HEK293T (cell line): ENCODE measurements at regions not wholly inside any gene's neighbourhood (a gene's known extent, or its start where the extent isn't known, plus 50 kb on each side); places are given as distances from the start of the nearest gene placed in this dataset.

Experiments used
- ARNT ChIP-seq: fragments of 450-650 bp; IDR thresholded peaks from 2 replicates; pipeline ENCODE4 v1.6.1; 2017; ENCODE audit warnings: mild to moderate bottlenecking
- BHLHE40 ChIP-seq: fragments of 450-650 bp; IDR thresholded peaks from 2 replicates; pipeline ENCODE4 v1.6.1; 2016; ENCODE audit warnings: mild to moderate bottlenecking, moderate library complexity, borderline replicate concordance
- ELF4 ChIP-seq: fragments of 450-650 bp; IDR thresholded peaks from 2 replicates; pipeline ENCODE4 v1.6.1; 2017; ENCODE audit warnings: antibody characterized with exemption
- FOXA1 ChIP-seq: fragments of 450-650 bp; IDR thresholded peaks from 2 replicates; pipeline ENCODE4 v1.6.1; 2016; ENCODE audit warnings: mild to moderate bottlenecking
- FOXM1 ChIP-seq: fragments of 450-650 bp; IDR thresholded peaks from 2 replicates; pipeline ENCODE4 v1.6.1; 2017; ENCODE audit warnings: mild to moderate bottlenecking, borderline replicate concordance
- HDGF ChIP-seq: fragments of 450-650 bp; IDR thresholded peaks from 2 replicates; pipeline ENCODE4 v1.6.1; 2017; ENCODE audit warnings: antibody characterized with exemption, borderline replicate concordance
- L3MBTL2 ChIP-seq: fragments of 450-650 bp; conservative IDR thresholded peaks from 2 replicates; pipeline ENCODE4 v1.6.1; 2016; ENCODE audit warnings: mild to moderate bottlenecking
- LEF1 ChIP-seq: fragments of 450-650 bp; IDR thresholded peaks from 2 replicates; pipeline ENCODE4 v1.6.1; 2017; ENCODE audit warnings: mild to moderate bottlenecking, borderline replicate concordance
- SP1 ChIP-seq: fragments of 450-650 bp; IDR thresholded peaks from 2 replicates; pipeline ENCODE4 v1.6.1; 2017
- TARDBP ChIP-seq: fragments of 450-650 bp; IDR thresholded peaks from 2 replicates; pipeline ENCODE4 v1.6.1; 2016
- ZNF384 ChIP-seq: fragments of 450-650 bp; IDR thresholded peaks from 2 replicates; pipeline ENCODE4 v1.6.1; 2016

DNA sequence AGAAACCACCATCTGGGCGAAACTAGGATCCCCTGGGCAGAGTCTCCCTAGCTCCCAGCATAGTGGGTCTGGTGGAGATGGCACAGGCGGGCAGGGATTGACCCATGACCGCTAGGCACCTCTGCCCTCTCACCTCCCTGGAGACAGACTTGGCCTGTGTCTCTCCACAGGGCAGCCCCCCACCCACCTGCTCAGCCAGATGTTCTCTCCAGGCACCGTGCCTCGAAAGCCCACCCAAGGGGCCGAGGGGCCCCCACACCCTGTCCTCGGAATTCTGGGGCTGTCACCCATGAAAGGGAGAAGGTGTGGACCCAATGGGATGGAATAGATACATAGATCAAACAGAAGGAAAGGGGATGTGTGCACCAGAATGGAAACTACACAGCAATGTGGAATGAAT, 229.1 kb upstream of the RTL1 start:
- TF ChIP-seq ELF4 (no peak), FOXM1 (no peak), HDGF (no peak), TARDBP (no peak), SP1 (no peak), ARNT (no peak), ZNF384 (no peak), BHLHE40 (no peak), L3MBTL2 (no peak), LEF1 (no peak), FOXA1 (no peak)
